ENCODE measurements at regions not wholly inside any gene's neighbourhood (a gene's known extent, or its start where the extent isn't known, plus 50 kb on each side); places are given as distances from the start of the nearest gene placed in this dataset.

DNA sequence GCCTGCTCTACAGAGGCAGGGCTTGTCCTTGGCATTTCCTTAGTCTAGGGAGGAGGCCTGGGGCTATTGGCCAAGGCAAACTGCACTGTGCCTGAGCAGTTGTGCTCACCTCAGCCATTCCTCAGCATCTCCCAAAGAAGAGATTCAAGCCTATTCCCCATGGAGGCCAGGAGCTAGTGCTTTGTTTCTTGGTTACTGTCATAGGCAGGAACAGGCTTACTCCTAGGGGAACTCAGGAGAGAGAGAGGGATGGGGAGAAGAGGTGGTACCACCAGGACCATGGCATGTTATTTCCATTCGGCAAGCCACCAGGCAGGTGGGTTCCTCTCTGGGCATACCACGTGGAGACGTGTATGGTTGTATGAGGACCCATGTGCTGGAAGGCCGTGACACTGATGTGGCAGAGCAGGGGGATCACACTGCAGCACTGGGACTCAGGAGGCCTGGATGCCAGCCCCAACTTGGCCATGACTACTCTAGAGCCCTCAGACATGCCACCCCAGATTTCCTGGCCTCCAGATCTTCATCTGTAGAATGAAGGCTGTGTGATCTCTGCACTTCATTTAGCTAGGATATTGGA is 233.7 kb downstream of the LOXHD1 start:
- Mint-ChIP-seq H3K27ac (no peak overlapping the region), H3K4me3 (no peak overlapping the region), H3K9me3 (no peaks in the 10 kb centered on the region), H3K4me1 (peaks cover 4% of the 10 kb centered on the region), H3K36me3 (ENCODE audit: low read depth) (no peaks in the 10 kb centered on the region), H3K27me3 (no peaks in the 10 kb centered on the region)
- intact Hi-C loops (cut with micrococcal nuclease): no loop called here
- no peak for DNase-seq

DNA sequence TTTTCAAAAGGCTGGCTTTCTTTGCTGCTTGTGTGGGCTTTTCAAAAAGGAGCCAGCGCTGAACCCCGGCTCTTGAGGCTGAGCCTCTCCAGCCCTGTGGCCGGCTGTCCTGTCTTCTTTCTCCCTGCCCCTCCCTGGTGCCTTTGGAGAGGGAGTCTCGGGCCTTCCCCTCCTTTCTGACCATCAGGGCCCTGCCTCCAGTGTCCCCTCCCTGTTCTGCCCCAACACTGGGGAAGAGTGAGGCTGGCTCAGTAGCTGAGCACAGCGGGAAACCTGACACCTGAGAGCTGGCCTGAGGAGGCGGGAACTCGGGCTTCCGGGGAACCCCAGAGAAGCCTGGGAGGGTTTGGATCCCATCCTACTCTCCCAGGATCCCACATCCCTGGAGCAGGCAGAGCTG is 232.1 kb downstream of the LOXHD1 start:
- Mint-ChIP-seq H3K4me1 (peaks cover 2% of the 10 kb centered on the region), H3K4me3 (no peak overlapping the region), H3K27ac (no peak overlapping the region), H3K9me3 (no peaks in the 10 kb centered on the region), H3K27me3 (peaks cover 3% of the 10 kb centered on the region), H3K36me3 (ENCODE audit: low read depth) (no peaks in the 10 kb centered on the region)
- intact Hi-C loops (cut with micrococcal nuclease): no loop called here
- DNase-seq: no peak

DNA sequence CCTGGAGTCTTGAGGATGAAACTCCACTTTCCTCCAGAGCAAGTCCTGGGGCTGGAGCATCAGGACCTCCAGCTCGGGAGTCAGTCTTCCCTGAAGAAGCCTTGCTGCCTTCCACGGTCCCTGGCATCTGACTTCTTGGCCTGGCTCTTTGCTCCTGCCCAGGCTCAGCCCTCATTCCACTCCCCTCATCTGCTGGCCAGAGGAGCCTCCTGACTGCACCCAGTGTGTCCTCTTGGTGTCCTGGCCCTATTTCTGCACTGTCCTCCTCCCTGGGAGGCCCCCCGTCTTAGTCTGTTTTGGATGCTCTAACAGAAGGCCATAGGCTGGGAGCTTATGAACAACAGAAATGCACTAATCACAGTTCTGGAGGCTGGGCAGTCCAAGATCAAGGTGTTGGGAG is 231.5 kb downstream of the LOXHD1 start:
- peaks cover 7% of the 10 kb centered on the region for H3K27me3 Mint-ChIP-seq
- peaks cover 2% of the 10 kb centered on the region for H3K4me1 Mint-ChIP-seq
- H3K4me3 Mint-ChIP-seq: no peak overlapping the region
- no peaks in the 10 kb centered on the region for H3K36me3 Mint-ChIP-seq (ENCODE audit: low read depth)
- no peak for DNase-seq
- H3K9me3 Mint-ChIP-seq: no peaks in the 10 kb centered on the region
- H3K27ac Mint-ChIP-seq: no peak overlapping the region
- intact Hi-C loops (cut with micrococcal nuclease): no loop called here

DNA sequence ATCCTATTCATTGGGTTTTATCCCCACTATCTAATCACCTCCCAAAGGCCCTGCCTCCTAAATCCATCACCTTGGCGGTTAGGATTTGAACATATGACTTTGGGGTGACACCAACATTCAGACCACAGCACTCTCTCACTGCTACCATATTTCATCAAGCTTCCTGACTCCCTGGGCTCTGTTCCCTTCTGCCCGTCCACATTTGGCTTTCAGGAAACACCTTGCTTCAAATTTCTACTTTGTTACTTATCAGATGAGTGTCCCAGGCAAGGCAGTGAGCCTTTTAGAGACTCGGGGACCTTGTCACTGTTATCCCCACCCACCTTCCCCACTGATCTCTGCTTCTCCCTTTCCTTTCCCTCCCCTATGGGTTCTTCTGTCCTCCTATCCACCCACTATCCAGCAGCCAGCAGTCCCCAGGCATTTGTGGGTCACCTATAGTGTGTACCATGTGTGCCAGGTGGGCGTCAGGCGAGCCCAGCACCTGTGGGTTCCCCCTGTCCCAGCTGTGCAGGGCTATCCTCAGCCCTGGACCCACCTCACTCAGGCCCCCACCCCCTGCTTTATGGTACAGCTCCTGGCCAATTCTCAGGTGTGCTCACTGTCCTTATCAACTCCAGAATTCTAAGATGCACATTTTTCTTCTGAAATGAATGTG is 230.9 kb downstream of the LOXHD1 start:
- peaks cover 12% of the 10 kb centered on the region for H3K27me3 Mint-ChIP-seq
- no peak overlapping the region for H3K27ac Mint-ChIP-seq
- H3K4me1 Mint-ChIP-seq: peaks cover 2% of the 10 kb centered on the region
- no peak for DNase-seq
- no peaks in the 10 kb centered on the region for H3K36me3 Mint-ChIP-seq (ENCODE audit: low read depth)
- H3K4me3 Mint-ChIP-seq: no peak overlapping the region
- intact Hi-C loops (cut with micrococcal nuclease): no loop called here
- H3K9me3 Mint-ChIP-seq: no peaks in the 10 kb centered on the region

DNA sequence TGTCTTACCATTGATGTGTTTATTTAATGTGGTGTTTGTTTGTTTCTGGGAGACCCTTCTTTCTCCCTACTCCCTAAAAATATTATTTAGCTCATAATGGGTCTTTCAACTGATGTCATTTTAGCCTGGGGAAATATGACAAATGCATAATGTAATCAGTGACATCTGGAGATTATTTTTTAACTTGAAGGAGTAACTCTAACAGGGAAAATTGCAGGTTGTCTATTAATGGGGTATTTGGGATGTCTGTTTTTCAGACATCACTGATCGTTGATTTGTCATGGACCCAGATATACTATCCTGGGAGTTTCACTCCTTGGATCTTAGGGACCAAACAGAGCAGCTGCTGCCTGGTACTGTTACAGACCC is 230.4 kb downstream of the LOXHD1 start:
- H3K27me3 Mint-ChIP-seq: peaks cover 14% of the 10 kb centered on the region
- no peaks in the 10 kb centered on the region for H3K36me3 Mint-ChIP-seq (ENCODE audit: low read depth)
- no peaks in the 10 kb centered on the region for H3K9me3 Mint-ChIP-seq
- no peak overlapping the region for H3K4me3 Mint-ChIP-seq
- no peak for DNase-seq
- H3K27ac Mint-ChIP-seq: no peak overlapping the region
- intact Hi-C loops (cut with micrococcal nuclease): no loop called here
- H3K4me1 Mint-ChIP-seq: peaks cover 2% of the 10 kb centered on the region
